ENCODE measurements at regions not wholly inside any gene's neighbourhood (a gene's known extent, or its start where the extent isn't known, plus 50 kb on each side); places are given as distances from the start of the nearest gene placed in this dataset.

- TF ChIP-seq CTCF (IDR thresholded peaks at IDR 0.05; ENCODE audit: extremely low read depth in 1 of 2, insufficient read depth in 1 of 2, low read depth in 1 of 2, low read length in 2 of 2) (no peak), JUN (IDR thresholded peaks at IDR 0.05; ENCODE audit: borderline replicate concordance, insufficient read depth, insufficient read length, low read depth) (no peak), POLR2AphosphoS5 (IDR thresholded peaks at IDR 0.05; ENCODE audit: insufficient read depth, low read depth, low read length) (no peak), EZH2 (IDR thresholded peaks at IDR 0.05; ENCODE audit: borderline replicate concordance, low read depth, low read length, severe bottlenecking) (no peak)
Observed at GRCh38 chr20:12179692-12180091, 262.0 kb downstream of the BTBD3 start.
